Vagina (tissue), 2 donors: ENCODE measurements at regions not wholly inside any gene's neighbourhood (a gene's known extent, or its start where the extent isn't known, plus 50 kb on each side); places are given as distances from the start of the nearest gene placed in this dataset.

Source experiments
- DNase-seq, 2 donors: peaks; one replicate each; pipeline ENCODE4 v3.0.0-alpha.2; 2017; ENCODE audit errors: extremely low spot score in 2 of 2
- H3K27ac ChIP-seq: fragments of 200-600 bp; sonication (generic); one replicate; pipeline ENCODE4 v1.5.1; 2019
- H3K27me3 ChIP-seq: fragments of 200-600 bp; sonication (generic); one replicate; pipeline ENCODE4 v1.5.1; 2019
- H3K36me3 ChIP-seq, 2 donors: fragments of 200-600 bp; sonication (generic); one replicate each; pipeline ENCODE4 v1.5.1; 2017 to 2019
- H3K4me1 ChIP-seq: fragments of 200-600 bp; sonication (generic); one replicate; pipeline ENCODE4 v1.5.1; 2019
- H3K4me3 ChIP-seq, 2 donors: fragments of 200-600 bp; sonication (generic); 1 replicate in 1 of 2; 2 replicates in 1 of 2; pipeline ENCODE4 v1.5.1; 2016 to 2019
- H3K9me3 ChIP-seq: fragments of 200-600 bp; sonication (generic); one replicate; pipeline ENCODE4 v1.5.1; 2019
- POLR2A ChIP-seq, 2 donors: fragments of 450-650 bp; IDR thresholded peaks; one replicate each; pipeline ENCODE4 v1.6.1; 2017; ENCODE audit warnings: antibody characterized with exemption in 2 of 2, mild to moderate bottlenecking in 2 of 2, moderate library complexity in 2 of 2
- POLR2AphosphoS5 ChIP-seq, 2 donors: sonication (generic); formaldehyde crosslinking; IDR thresholded peaks; one replicate each; pipeline ENCODE4 v1.9.0; 2017; ENCODE audit warnings: antibody characterized with exemption in 2 of 2, mild to moderate bottlenecking in 2 of 2, low read depth in 1 of 2; ENCODE audit not compliant: insufficient read depth in 1 of 2
- intact Hi-C: fragments of 100-400 bp; cut with DNase I; formaldehyde crosslinking; loops from one replicate; pipeline ENCODE4 v1.15.1; 2023
- TF ChIP-seq, protein P1 (sequence below), 3 experiments: fragments of 450-650 bp in 2 of 3; fragments of 200-600 bp in 1 of 3; sonication (generic) in 1 of 3; IDR thresholded peaks; one replicate each; pipeline ENCODE4 v1.5.1; 2017 to 2019; ENCODE audit warnings: antibody characterized with exemption in 3 of 3, mild to moderate bottlenecking in 2 of 3, moderate library complexity in 2 of 3

DNA sequence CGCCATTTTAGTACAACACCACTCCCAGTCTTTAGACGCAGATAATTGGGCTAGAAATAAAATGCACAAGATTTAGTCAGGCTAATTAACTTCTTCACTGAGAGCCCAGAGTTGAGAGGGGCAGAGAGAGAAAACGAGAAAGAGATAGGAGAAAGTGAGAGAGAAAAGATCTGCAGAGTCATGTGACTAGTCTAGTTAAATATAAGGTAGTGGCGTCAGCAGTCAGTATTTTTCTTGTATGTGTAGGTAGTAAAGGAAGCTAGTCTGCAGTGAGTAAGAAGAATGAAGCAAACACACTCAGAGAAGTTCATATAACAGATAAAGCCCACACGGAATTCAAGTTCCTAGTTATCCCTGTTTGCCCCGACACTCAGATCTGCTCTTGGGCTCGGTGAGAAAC, 392.6 kb upstream of the ERCC4 start:
- Histone ChIP-seq H3K27ac (no peak overlapping the region), H3K9me3 (no peaks in the 10 kb centered on the region), H3K4me1 (no peaks in the 10 kb centered on the region), H3K4me3 (no peak overlapping the region), H3K36me3 (no peaks in the 10 kb centered on the region), H3K27me3 (no peaks in the 10 kb centered on the region)
- DNase-seq, result no peak
- intact Hi-C loops, result no loop called here
- TF ChIP-seq POLR2AphosphoS5 (IDR thresholded peaks at IDR 0.05; ENCODE audit: insufficient read depth in 1 of 2, low read depth in 1 of 2) (no peak), POLR2A (IDR thresholded peaks at IDR 0.05) (no peak)
- TF ChIP-seq, protein P1, sequence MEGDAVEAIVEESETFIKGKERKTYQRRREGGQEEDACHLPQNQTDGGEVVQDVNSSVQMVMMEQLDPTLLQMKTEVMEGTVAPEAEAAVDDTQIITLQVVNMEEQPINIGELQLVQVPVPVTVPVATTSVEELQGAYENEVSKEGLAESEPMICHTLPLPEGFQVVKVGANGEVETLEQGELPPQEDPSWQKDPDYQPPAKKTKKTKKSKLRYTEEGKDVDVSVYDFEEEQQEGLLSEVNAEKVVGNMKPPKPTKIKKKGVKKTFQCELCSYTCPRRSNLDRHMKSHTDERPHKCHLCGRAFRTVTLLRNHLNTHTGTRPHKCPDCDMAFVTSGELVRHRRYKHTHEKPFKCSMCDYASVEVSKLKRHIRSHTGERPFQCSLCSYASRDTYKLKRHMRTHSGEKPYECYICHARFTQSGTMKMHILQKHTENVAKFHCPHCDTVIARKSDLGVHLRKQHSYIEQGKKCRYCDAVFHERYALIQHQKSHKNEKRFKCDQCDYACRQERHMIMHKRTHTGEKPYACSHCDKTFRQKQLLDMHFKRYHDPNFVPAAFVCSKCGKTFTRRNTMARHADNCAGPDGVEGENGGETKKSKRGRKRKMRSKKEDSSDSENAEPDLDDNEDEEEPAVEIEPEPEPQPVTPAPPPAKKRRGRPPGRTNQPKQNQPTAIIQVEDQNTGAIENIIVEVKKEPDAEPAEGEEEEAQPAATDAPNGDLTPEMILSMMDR (IDR thresholded peaks at IDR 0.05), result no peak

DNA sequence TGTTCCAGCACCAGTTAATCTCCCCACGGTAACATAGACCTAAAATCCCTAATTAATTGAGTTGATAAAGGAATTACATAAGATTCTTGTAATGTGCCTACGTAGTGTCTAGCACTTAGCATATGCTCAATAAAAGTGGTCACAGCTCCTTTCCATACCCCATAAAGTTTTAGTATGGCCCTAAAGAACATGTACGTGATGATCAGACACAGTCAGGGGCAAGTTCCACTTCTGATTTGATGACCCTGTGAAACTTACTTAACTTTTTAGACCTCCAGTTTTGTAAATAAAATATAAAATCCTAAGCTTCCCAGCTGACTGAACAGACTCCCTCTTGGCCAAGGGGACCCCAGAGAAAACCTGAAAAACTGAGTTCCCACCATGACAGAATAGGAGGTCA, 391.3 kb upstream of the ERCC4 start:
- no peak overlapping the region for H3K27ac ChIP-seq
- no peaks in the 10 kb centered on the region for H3K27me3 ChIP-seq
- intact Hi-C loops, result no loop called here
- no peak for TF ChIP-seq POLR2A (IDR thresholded peaks at IDR 0.05)
- H3K4me1 ChIP-seq, result no peaks in the 10 kb centered on the region
- no peaks in the 10 kb centered on the region for H3K9me3 ChIP-seq
- no peaks in the 10 kb centered on the region for H3K36me3 ChIP-seq
- H3K4me3 ChIP-seq, result no peak overlapping the region
- DNase-seq, result no peak

DNA sequence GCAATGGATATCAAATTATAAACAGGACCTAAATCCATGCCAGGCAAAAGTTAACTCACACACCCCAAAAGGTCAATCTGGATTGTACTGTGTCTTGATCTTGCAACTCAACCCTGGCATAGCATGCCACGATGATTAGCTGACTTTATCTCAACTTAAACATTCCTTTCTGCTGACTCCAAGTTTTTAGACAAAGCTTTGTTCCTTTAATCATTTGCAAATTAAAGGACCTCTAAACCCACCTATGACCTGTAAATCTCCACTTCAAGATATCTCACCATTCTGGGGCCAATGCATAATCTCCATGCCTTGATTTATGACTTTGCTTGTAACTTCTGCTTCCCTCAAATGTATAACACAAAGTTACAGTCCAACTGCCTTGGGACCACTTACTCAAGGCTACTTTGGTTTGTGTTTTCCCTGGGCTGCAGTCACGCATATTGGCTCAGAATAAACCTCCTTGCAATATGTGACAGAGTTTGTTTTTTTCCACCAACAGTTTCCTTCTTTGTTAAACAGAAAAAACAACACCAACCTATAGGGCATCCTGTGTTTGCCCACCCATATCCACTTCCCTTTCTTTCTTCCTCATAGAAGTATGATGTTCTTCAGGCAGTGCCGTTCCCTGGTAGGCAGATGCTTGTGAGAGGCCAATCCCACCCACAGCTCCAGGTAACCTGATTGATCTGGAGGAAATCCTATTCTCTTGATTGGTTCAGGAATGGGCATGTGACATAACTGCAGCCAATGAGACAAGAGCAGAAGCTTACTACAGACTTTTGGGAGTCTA, 390.6 kb upstream of the ERCC4 start:
- H3K36me3 ChIP-seq, result no peaks in the 10 kb centered on the region
- no peaks in the 10 kb centered on the region for H3K4me1 ChIP-seq
- H3K27ac ChIP-seq, result no peak overlapping the region
- no peaks in the 10 kb centered on the region for H3K9me3 ChIP-seq
- intact Hi-C loops, result no loop called here
- TF ChIP-seq POLR2AphosphoS5 (IDR thresholded peaks at IDR 0.05; ENCODE audit: insufficient read depth in 1 of 2, low read depth in 1 of 2) (no peak), POLR2A (IDR thresholded peaks at IDR 0.05) (no peak)
- TF ChIP-seq, protein P1 (IDR thresholded peaks at IDR 0.05), result no peak
- H3K27me3 ChIP-seq, result no peaks in the 10 kb centered on the region
- peak in 1 of 2 donors; percentile 18 for DNase-seq
- no peak overlapping the region for H3K4me3 ChIP-seq

DNA sequence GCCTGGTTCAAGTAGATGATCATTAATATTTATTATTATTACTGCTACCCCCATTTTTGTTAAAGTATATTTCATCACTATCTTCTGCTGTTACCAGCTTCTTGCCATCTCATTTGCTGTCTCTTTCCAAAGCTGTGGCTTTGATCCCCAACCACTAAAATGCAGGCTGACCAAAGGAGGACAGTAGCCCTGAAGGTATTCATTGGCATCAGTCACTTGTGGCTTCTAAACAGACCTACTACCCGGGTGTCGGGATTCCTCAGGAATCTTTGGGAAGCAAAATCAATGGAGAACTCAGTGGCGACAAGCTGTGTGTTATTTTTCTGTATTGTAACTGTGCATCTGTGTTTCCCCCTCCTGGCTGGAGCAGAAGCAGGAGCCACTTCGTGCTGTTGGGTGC, 379.2 kb upstream of the ERCC4 start:
- intact Hi-C loops, result no loop called here
- no peak overlapping the region for H3K4me3 ChIP-seq

DNA sequence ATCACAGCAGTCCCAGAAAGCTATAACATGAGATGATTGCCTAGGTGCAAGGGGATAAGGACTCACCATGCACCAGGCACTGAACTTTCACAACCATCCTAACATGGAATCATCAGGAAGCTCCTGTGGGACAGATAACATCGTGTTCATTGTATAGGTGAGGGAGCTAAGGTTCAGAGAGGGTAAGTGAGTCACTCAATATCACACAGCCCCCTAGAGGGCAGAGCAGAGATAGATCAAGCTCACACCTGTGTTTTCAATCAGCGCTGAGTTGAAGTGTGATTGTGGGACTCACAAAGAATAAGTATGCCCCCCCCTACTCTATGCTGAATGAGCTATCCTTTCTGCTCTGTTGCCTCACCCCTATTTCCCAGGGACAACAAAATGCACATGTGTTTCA, 377.7 kb upstream of the ERCC4 start:
- Histone ChIP-seq H3K9me3 (no peaks in the 10 kb centered on the region), H3K36me3 (no peaks in the 10 kb centered on the region), H3K4me3 (no peak overlapping the region), H3K27ac (no peak overlapping the region), H3K27me3 (no peaks in the 10 kb centered on the region), H3K4me1 (no peaks in the 10 kb centered on the region)
- intact Hi-C loops, result no loop called here
- DNase-seq, result no peak
- TF ChIP-seq POLR2A (IDR thresholded peaks at IDR 0.05) (no peak), POLR2AphosphoS5 (IDR thresholded peaks at IDR 0.05; ENCODE audit: insufficient read depth in 1 of 2, low read depth in 1 of 2) (no peak)
- TF ChIP-seq, protein P1 (IDR thresholded peaks at IDR 0.05), result no peak

More for the DNA sequence above, 379.2 kb upstream of the ERCC4 start:
- H3K27ac ChIP-seq, result no peak overlapping the region
- no peak for DNase-seq
- H3K9me3 ChIP-seq, result no peaks in the 10 kb centered on the region
- no peaks in the 10 kb centered on the region for H3K27me3 ChIP-seq
- H3K4me1 ChIP-seq, result no peaks in the 10 kb centered on the region
- H3K36me3 ChIP-seq, result no peaks in the 10 kb centered on the region
- TF ChIP-seq, protein P1 (IDR thresholded peaks at IDR 0.05), result no peak
- no peak for TF ChIP-seq POLR2AphosphoS5 (IDR thresholded peaks at IDR 0.05; ENCODE audit: insufficient read depth in 1 of 2, low read depth in 1 of 2)
- TF ChIP-seq POLR2A (IDR thresholded peaks at IDR 0.05), result no peak
